ENCODE measurements at regions not wholly inside any gene's neighbourhood (a gene's known extent, or its start where the extent isn't known, plus 50 kb on each side); places are given as distances from the start of the nearest gene placed in this dataset.

DNA sequence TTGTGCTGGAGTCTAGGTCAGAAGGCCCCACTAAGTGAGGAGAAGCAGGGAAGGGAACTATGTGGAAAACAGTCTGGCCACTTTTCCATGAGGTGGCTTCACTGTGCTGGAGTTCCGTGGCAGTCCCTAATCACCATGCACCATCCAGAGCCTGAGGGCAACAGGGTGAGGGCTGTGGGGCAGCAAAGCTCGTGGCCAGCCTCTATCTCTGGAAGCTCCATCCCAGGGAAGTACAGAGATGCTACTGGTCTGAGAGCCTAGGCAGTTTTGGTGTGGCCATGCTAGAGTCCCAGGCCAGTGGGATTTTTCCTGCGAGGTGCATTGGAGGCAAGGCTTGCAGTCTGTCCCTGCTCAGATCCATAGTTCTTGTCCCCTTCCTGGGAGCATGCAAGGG, 157.3 kb upstream of the LRRC7 start:
- no peaks in the 10 kb centered on the region for H3K4me1 ChIP-seq (ENCODE audit: control insufficient read depth, insufficient read depth, low read length)
- 100% methylated on average over 3 of the region's 3 CpGs for WGBS (ENCODE audit: insufficient coverage)
- no peak overlapping the region for H3K27ac ChIP-seq (ENCODE audit: low read depth, low read length)
- DNase-seq (ENCODE audit: low read depth in 4 of 6, low spot score in 6 of 6): no peak
- H3K36me3 ChIP-seq (ENCODE audit: control insufficient read depth, insufficient read depth, low read length): no peaks in the 10 kb centered on the region
- H3K9me3 ChIP-seq (ENCODE audit: control insufficient read depth, insufficient read depth, low read length): no peaks in the 10 kb centered on the region
- no peak overlapping the region for H3K4me3 ChIP-seq (ENCODE audit: low read depth, low read length)
- no peaks in the 10 kb centered on the region for H3K27me3 ChIP-seq (ENCODE audit: control insufficient read depth, insufficient read depth, low read length)

DNA sequence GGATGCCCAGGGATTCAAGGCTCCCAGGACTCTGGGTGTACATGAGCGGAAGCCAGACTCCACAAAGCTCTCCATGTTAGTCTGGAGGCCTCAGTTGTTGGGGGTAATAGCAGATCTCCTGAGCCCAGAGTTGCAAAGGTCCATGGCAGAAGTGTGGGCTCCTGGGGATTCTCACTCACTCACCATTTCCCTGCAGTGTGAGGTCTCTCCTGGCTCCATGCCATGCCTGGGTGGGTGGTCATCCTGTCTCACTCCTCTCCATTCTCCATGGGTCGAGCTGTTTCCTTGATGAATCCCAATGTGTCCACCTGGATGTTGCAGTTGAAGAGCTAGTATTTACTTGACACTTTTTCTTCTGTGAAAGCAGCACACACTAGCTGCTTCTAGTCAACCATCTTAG, 156.8 kb upstream of the LRRC7 start:
- DNase-seq (ENCODE audit: low read depth in 4 of 6, low spot score in 6 of 6): no peak
- no peaks in the 10 kb centered on the region for H3K36me3 ChIP-seq (ENCODE audit: control insufficient read depth, insufficient read depth, low read length)
- WGBS (ENCODE audit: insufficient coverage): 67% methylated on average over 1 of the region's 2 CpGs
- H3K9me3 ChIP-seq (ENCODE audit: control insufficient read depth, insufficient read depth, low read length): no peaks in the 10 kb centered on the region
- H3K4me3 ChIP-seq (ENCODE audit: low read depth, low read length): no peak overlapping the region
- H3K4me1 ChIP-seq (ENCODE audit: control insufficient read depth, insufficient read depth, low read length): no peaks in the 10 kb centered on the region
- no peaks in the 10 kb centered on the region for H3K27me3 ChIP-seq (ENCODE audit: control insufficient read depth, insufficient read depth, low read length)
- no peak overlapping the region for H3K27ac ChIP-seq (ENCODE audit: low read depth, low read length)

DNA sequence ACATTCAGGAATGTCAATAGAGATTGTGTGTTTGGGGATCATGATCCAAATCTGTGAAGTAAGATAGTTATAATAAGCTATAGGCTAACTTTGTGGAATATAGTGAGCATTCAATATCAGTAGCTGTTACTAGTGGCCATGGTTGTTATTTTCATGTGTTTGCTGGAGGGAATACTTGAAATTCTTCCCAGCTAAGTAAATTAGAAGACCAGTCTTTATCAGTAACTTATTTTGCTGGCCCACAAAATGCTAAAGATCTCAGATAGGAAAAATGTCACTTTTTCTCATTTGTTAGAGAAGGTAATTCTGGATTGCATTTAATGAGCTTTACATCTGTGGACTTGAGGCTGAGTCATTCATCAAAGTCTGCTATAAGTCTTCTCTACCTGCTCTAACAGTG, 156.1 kb upstream of the LRRC7 start:
- Histone ChIP-seq H3K4me3 (ENCODE audit: low read depth, low read length) (no peak overlapping the region), H3K9me3 (ENCODE audit: control insufficient read depth, insufficient read depth, low read length) (no peaks in the 10 kb centered on the region), H3K4me1 (ENCODE audit: control insufficient read depth, insufficient read depth, low read length) (no peaks in the 10 kb centered on the region), H3K27me3 (ENCODE audit: control insufficient read depth, insufficient read depth, low read length) (no peaks in the 10 kb centered on the region), H3K27ac (ENCODE audit: low read depth, low read length) (no peak overlapping the region), H3K36me3 (ENCODE audit: control insufficient read depth, insufficient read depth, low read length) (no peaks in the 10 kb centered on the region)
- no peak for DNase-seq (ENCODE audit: low read depth in 4 of 6, low spot score in 6 of 6)

DNA sequence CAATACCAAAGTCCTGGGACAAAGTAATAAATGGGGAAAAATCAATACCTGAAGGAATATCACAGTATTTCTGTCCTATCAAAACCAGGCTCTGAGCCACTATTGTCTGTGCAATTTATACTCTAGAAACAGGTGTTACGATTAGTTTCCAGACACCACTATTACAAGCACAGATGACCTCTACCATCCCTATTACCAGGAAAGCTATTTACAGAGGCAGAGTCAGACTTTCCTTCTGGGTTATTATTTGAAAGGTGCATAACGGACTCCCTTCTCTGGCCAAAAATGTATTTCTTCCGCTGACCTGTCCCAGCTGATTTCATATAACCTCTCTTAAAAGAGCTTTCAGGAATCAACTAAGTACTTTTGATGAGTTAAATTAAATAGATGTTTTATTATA, 154.6 kb upstream of the LRRC7 start:
- Histone ChIP-seq H3K36me3 (ENCODE audit: control insufficient read depth, insufficient read depth, low read length) (no peaks in the 10 kb centered on the region), H3K9me3 (ENCODE audit: control insufficient read depth, insufficient read depth, low read length) (no peaks in the 10 kb centered on the region), H3K4me3 (ENCODE audit: low read depth, low read length) (no peak overlapping the region), H3K27ac (ENCODE audit: low read depth, low read length) (no peak overlapping the region), H3K27me3 (ENCODE audit: control insufficient read depth, insufficient read depth, low read length) (no peaks in the 10 kb centered on the region), H3K4me1 (ENCODE audit: control insufficient read depth, insufficient read depth, low read length) (no peaks in the 10 kb centered on the region)
- no CpG with 5 or more reads among the region's 3 CpGs for WGBS (ENCODE audit: insufficient coverage)
- DNase-seq (ENCODE audit: low read depth in 4 of 6, low spot score in 6 of 6): no peak

DNA sequence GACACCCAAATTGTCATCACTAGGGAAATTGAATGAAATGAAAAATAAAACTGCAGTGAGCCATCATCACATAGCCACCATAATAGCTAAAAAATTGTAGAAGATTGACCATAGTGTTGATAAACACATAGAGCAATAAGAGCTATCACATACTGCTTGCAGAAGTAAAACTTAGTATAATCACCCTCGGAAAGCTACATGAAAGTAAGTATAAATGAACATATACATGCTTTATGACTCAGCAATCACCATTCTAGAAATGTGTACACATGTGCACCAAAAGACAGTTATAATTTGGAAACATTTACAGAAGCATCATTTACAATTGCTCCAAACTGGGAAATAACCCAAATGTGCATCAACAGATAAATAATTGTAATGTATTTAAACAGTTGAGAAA, 153.1 kb upstream of the LRRC7 start:
- H3K4me3 ChIP-seq (ENCODE audit: low read depth, low read length): no peak overlapping the region
- no peaks in the 10 kb centered on the region for H3K27me3 ChIP-seq (ENCODE audit: control insufficient read depth, insufficient read depth, low read length)
- H3K27ac ChIP-seq (ENCODE audit: low read depth, low read length): no peak overlapping the region
- H3K36me3 ChIP-seq (ENCODE audit: control insufficient read depth, insufficient read depth, low read length): no peaks in the 10 kb centered on the region
- no peaks in the 10 kb centered on the region for H3K9me3 ChIP-seq (ENCODE audit: control insufficient read depth, insufficient read depth, low read length)
- DNase-seq (ENCODE audit: low read depth in 4 of 6, low spot score in 6 of 6): no peak
- no peaks in the 10 kb centered on the region for H3K4me1 ChIP-seq (ENCODE audit: control insufficient read depth, insufficient read depth, low read length)
- WGBS (ENCODE audit: insufficient coverage): no CpG with 5 or more reads among the region's 1 CpG

DNA sequence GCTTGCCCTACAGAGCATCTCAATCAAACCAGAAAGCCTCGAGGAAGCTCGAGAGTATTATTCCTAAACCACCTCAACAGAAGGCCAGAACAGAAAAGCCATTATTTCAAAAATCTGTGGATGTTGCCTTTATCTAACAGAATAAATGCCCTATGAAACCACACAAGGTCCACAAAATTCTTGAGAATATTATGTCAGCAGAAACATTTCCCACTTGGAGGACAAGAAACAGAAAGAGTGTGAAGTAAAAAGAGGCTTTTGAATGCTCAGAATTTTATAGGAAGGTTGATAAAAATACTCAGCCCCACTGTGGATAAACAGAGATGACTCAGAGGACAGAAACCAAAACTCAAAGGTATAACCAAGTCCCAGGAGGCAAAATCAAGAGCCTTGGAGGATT, 146.4 kb upstream of the LRRC7 start:
- H3K27me3 ChIP-seq (ENCODE audit: control insufficient read depth, insufficient read depth, low read length): no peaks in the 10 kb centered on the region
- no peak for DNase-seq (ENCODE audit: low read depth in 4 of 6, low spot score in 6 of 6)
- H3K4me3 ChIP-seq (ENCODE audit: low read depth, low read length): no peak overlapping the region
- H3K9me3 ChIP-seq (ENCODE audit: control insufficient read depth, insufficient read depth, low read length): no peaks in the 10 kb centered on the region
- no peaks in the 10 kb centered on the region for H3K4me1 ChIP-seq (ENCODE audit: control insufficient read depth, insufficient read depth, low read length)
- H3K36me3 ChIP-seq (ENCODE audit: control insufficient read depth, insufficient read depth, low read length): no peaks in the 10 kb centered on the region
- WGBS (ENCODE audit: insufficient coverage): 80% methylated on average over 1 of the region's 2 CpGs
- no peak overlapping the region for H3K27ac ChIP-seq (ENCODE audit: low read depth, low read length)

DNA sequence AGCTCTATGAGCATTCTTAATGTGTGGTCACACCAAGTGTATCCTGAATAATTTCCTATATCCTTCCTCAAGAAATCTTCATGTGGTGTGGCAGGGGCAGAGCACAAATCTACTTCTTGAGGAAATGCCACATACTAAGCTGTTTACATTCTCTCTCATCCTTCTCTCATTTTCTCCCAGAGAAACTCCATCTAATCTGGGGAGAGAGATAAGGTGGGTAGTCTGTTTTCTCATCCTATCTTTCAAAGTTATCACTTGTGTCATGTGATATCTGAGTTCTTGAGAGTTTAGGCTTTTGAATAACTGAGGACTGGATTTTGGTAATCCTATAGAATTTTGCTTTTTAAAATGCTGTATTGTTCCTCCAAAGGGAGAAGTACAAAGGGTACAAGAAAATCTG, 141.9 kb upstream of the LRRC7 start:
- DNase-seq (ENCODE audit: low read depth in 4 of 6, low spot score in 6 of 6): no peak
- Histone ChIP-seq H3K4me3 (ENCODE audit: low read depth, low read length) (no peak overlapping the region), H3K4me1 (ENCODE audit: control insufficient read depth, insufficient read depth, low read length) (no peaks in the 10 kb centered on the region), H3K27me3 (ENCODE audit: control insufficient read depth, insufficient read depth, low read length) (no peaks in the 10 kb centered on the region), H3K36me3 (ENCODE audit: control insufficient read depth, insufficient read depth, low read length) (no peaks in the 10 kb centered on the region), H3K9me3 (ENCODE audit: control insufficient read depth, insufficient read depth, low read length) (no peaks in the 10 kb centered on the region), H3K27ac (ENCODE audit: low read depth, low read length) (no peak overlapping the region)

DNA sequence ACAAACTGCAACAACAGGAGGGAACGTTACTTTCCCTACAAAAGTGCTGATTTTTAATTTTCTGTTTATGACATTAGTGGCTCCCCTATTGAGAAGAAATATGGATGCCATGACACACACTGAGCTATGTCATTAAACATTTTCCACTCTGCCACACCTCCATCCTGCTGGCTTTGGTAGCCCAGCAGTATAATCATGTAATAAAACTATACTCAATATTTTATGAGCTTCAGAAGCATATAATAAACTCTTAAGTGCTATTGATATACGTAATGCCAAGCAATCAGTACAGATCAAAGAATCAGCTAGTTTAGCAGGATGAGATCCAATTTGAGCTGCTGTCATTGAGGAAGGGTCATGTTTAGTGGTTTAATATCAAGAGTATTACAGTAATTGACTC, 141.3 kb upstream of the LRRC7 start:
- Histone ChIP-seq H3K36me3 (ENCODE audit: control insufficient read depth, insufficient read depth, low read length) (no peaks in the 10 kb centered on the region), H3K4me1 (ENCODE audit: control insufficient read depth, insufficient read depth, low read length) (no peaks in the 10 kb centered on the region), H3K27me3 (ENCODE audit: control insufficient read depth, insufficient read depth, low read length) (no peaks in the 10 kb centered on the region), H3K27ac (ENCODE audit: low read depth, low read length) (no peak overlapping the region), H3K4me3 (ENCODE audit: low read depth, low read length) (no peak overlapping the region), H3K9me3 (ENCODE audit: control insufficient read depth, insufficient read depth, low read length) (no peaks in the 10 kb centered on the region)
- DNase-seq (ENCODE audit: low read depth in 4 of 6, low spot score in 6 of 6): peak in 1 of 6 donors; percentile 62
- no CpG with 5 or more reads among the region's 2 CpGs for WGBS (ENCODE audit: insufficient coverage)

DNA sequence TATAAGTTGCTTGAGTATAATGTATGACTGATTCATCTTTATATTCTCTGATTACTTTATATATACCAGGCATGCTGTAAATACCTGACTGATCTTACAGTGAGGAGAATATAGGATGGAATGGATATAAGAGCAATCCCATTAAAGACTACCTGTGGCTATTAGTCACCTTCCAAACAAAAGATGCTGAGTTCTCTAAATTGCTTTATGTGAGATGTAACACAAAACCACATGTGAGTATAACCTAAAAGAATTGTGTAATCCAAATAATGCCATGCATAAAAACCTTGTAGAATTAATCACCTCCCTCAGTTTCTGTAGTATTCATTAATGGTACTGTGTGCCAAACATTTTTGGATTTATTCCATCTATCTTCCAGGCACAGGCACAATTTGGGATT, 134.6 kb upstream of the LRRC7 start:
- Histone ChIP-seq H3K4me3 (ENCODE audit: low read depth, low read length) (no peak overlapping the region), H3K36me3 (ENCODE audit: control insufficient read depth, insufficient read depth, low read length) (no peaks in the 10 kb centered on the region), H3K27ac (ENCODE audit: low read depth, low read length) (no peak overlapping the region), H3K9me3 (ENCODE audit: control insufficient read depth, insufficient read depth, low read length) (no peaks in the 10 kb centered on the region), H3K27me3 (ENCODE audit: control insufficient read depth, insufficient read depth, low read length) (no peaks in the 10 kb centered on the region), H3K4me1 (ENCODE audit: control insufficient read depth, insufficient read depth, low read length) (no peaks in the 10 kb centered on the region)
- no peak for DNase-seq (ENCODE audit: low read depth in 4 of 6, low spot score in 6 of 6)

DNA sequence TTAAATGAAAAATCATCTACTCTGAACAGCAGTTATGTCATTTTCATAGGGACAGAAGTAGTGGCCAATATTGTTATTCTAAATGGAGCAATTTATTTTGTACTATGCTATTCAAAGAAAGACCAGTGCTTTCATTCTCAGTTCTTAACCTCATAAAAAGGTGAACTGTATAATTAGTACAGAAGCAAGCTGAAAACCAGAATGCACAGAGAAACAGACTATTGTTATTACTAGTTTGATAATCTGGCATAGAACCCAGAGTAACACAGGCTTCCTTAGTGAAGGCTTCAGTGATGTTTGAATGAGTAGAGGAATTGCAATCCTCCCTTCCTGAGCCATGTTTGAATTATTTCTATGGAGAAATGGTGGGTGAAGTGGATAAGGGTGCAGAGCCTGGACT, 131.6 kb upstream of the LRRC7 start:
- no peaks in the 10 kb centered on the region for H3K36me3 ChIP-seq (ENCODE audit: control insufficient read depth, insufficient read depth, low read length)
- no peak overlapping the region for H3K27ac ChIP-seq (ENCODE audit: low read depth, low read length)
- no peaks in the 10 kb centered on the region for H3K4me1 ChIP-seq (ENCODE audit: control insufficient read depth, insufficient read depth, low read length)
- H3K9me3 ChIP-seq (ENCODE audit: control insufficient read depth, insufficient read depth, low read length): no peaks in the 10 kb centered on the region
- H3K4me3 ChIP-seq (ENCODE audit: low read depth, low read length): no peak overlapping the region
- no peaks in the 10 kb centered on the region for H3K27me3 ChIP-seq (ENCODE audit: control insufficient read depth, insufficient read depth, low read length)
- no peak for DNase-seq (ENCODE audit: low read depth in 4 of 6, low spot score in 6 of 6)
